ENCODE measurements at regions not wholly inside any gene's neighbourhood (a gene's known extent, or its start where the extent isn't known, plus 50 kb on each side); places are given as distances from the start of the nearest gene placed in this dataset.

GRCh38 chr6:140101367-140101766 lies 726.9 kb upstream of the CITED2 start:
- no peak overlapping the region for H3K4me3 ChIP-seq (ENCODE audit: low read length)
- no peak overlapping the region for H2BK120ac ChIP-seq (ENCODE audit: low read depth, low read length)
- H3K56ac ChIP-seq (ENCODE audit: low read length): no peak overlapping the region
- WGBS (ENCODE audit: extremely low coverage, insufficient coverage, low lambda C conversion rate): no CpG with 5 or more reads among the region's 3 CpGs
- H2BK15ac ChIP-seq (replicated peaks; ENCODE audit: low read depth): no peak overlapping the region
- no peaks in the 10 kb centered on the region for H3K36me3 ChIP-seq (ENCODE audit: control insufficient read depth, insufficient read depth, low read length)
- H3K9ac ChIP-seq (ENCODE audit: low read length): no peak overlapping the region
- no peaks in the 10 kb centered on the region for H3K79me2 ChIP-seq (ENCODE audit: control insufficient read depth, insufficient read depth, low read length)
- DNase-seq: no peak
- H3K4me2 ChIP-seq (ENCODE audit: low read length): no peak overlapping the region
- no peak overlapping the region for H4K8ac ChIP-seq (ENCODE audit: low read depth, low read length)
- no peak overlapping the region for H3K18ac ChIP-seq (ENCODE audit: low read length)
- no peak overlapping the region for H2BK5ac ChIP-seq (ENCODE audit: low read length)
- no peaks in the 10 kb centered on the region for H3K4me1 ChIP-seq (ENCODE audit: control insufficient read depth, low read depth, low read length)
- no peaks in the 10 kb centered on the region for H3K27me3 ChIP-seq (ENCODE audit: insufficient read depth, low read length, poor library complexity)
- no peaks in the 10 kb centered on the region for H3K79me1 ChIP-seq (ENCODE audit: low read length)
- no peak overlapping the region for H4K5ac ChIP-seq (ENCODE audit: low read length)
- H2AK5ac ChIP-seq (ENCODE audit: low read length): no peak overlapping the region
- no peak overlapping the region for H3K23ac ChIP-seq (ENCODE audit: low read length)
- H3K4ac ChIP-seq (ENCODE audit: low read depth, low read length): no peak overlapping the region
- H3K27ac ChIP-seq (ENCODE audit: low read depth, low read length): no peak overlapping the region

DNA sequence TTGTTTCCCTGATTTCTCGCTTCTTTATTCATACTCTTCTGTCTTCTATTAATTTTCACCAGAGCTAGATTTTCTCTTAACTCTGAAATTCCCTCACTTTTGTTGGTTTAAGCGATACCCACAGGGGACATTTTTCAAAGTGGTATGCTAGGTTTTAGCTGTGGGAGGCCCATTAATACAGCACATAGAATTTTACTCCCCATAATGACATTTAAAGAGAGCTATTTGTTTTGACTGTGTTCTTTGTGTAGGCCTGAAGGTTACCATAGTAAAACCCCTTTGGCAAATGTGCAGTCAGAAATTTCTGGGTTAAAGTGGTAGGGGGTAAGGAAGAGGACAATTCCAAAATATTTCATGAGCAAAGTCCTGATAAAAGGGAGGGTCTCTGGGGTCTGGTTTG lies 721.1 kb upstream of the CITED2 start:
- no peaks in the 10 kb centered on the region for H3K4me1 ChIP-seq (ENCODE audit: control insufficient read depth, low read depth, low read length)
- H3K56ac ChIP-seq (ENCODE audit: low read length): no peak overlapping the region
- H3K23ac ChIP-seq (ENCODE audit: low read length): no peak overlapping the region
- H3K18ac ChIP-seq (ENCODE audit: low read length): no peak overlapping the region
- H3K36me3 ChIP-seq (ENCODE audit: control insufficient read depth, insufficient read depth, low read length): no peaks in the 10 kb centered on the region
- no peaks in the 10 kb centered on the region for H3K79me2 ChIP-seq (ENCODE audit: control insufficient read depth, insufficient read depth, low read length)
- no peak overlapping the region for H2BK15ac ChIP-seq (replicated peaks; ENCODE audit: low read depth)
- H3K9ac ChIP-seq (ENCODE audit: low read length): no peak overlapping the region
- H3K27me3 ChIP-seq (ENCODE audit: insufficient read depth, low read length, poor library complexity): no peaks in the 10 kb centered on the region
- H3K4me2 ChIP-seq (ENCODE audit: low read length): no peak overlapping the region
- DNase-seq: peak; percentile 21
- WGBS (ENCODE audit: extremely low coverage, insufficient coverage, low lambda C conversion rate): no CpG with 5 or more reads among the region's 2 CpGs
- H2BK120ac ChIP-seq (ENCODE audit: low read depth, low read length): no peak overlapping the region
- no peak overlapping the region for H2BK5ac ChIP-seq (ENCODE audit: low read length)
- H3K4ac ChIP-seq (ENCODE audit: low read depth, low read length): no peak overlapping the region
- H4K5ac ChIP-seq (ENCODE audit: low read length): no peak overlapping the region
- H3K4me3 ChIP-seq (ENCODE audit: low read length): no peak overlapping the region
- no peak overlapping the region for H3K27ac ChIP-seq (ENCODE audit: low read depth, low read length)
- H2AK5ac ChIP-seq (ENCODE audit: low read length): no peak overlapping the region
- H3K79me1 ChIP-seq (ENCODE audit: low read length): no peaks in the 10 kb centered on the region
- no peak overlapping the region for H4K8ac ChIP-seq (ENCODE audit: low read depth, low read length)

DNA sequence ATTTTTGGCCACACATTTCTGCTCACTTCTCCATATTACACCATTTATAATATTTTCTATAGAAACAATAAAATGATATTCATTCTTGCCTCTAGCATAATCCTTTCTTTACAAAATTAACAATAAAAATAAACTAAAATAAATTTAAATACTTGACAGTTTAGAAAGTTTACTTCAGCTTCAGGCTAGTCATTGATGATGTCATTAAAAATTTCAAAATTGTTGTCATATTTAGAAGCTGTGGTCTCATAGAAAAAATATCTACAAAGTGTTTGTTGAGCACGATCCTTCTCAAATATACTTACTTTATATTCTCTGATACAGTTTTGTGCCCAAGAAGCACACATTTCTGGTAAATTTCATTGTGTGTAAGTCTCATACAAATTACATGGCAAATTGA lies 717.4 kb upstream of the CITED2 start:
- no peak overlapping the region for H3K4me2 ChIP-seq (ENCODE audit: low read length)
- no CpG with 5 or more reads among the region's 1 CpG for WGBS (ENCODE audit: extremely low coverage, insufficient coverage, low lambda C conversion rate)

DNA sequence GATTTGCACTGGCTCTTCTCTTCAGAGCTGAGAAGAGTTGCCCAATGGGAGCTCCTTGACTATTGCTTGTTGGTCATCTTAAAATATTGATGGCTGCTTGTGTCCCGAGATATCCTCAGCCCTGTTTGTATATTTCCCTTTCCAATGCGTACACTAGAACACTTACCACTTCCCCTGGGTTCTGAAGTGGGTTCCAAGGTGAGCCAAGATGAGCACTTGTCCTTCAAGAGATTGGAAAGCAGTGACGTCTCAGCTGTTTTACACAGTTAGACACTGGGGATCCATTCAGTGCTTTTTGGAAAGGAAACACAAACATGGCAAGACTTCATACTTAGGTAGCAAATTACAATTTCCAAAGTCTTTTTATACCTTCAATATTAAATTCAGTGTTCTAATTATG lies 716.4 kb upstream of the CITED2 start:
- H3K27me3 ChIP-seq (ENCODE audit: insufficient read depth, low read length, poor library complexity): no peaks in the 10 kb centered on the region
- H3K4me3 ChIP-seq (ENCODE audit: low read length): no peak overlapping the region
- no peak overlapping the region for H2BK15ac ChIP-seq (replicated peaks; ENCODE audit: low read depth)
- H3K4ac ChIP-seq (ENCODE audit: low read depth, low read length): no peak overlapping the region
- no peak overlapping the region for H3K27ac ChIP-seq (ENCODE audit: low read depth, low read length)
- H4K5ac ChIP-seq (ENCODE audit: low read length): no peak overlapping the region
- H4K8ac ChIP-seq (ENCODE audit: low read depth, low read length): no peak overlapping the region
- no peak overlapping the region for H3K18ac ChIP-seq (ENCODE audit: low read length)
- no peak for DNase-seq
- no peaks in the 10 kb centered on the region for H3K79me2 ChIP-seq (ENCODE audit: control insufficient read depth, insufficient read depth, low read length)
- H3K4me1 ChIP-seq (ENCODE audit: control insufficient read depth, low read depth, low read length): no peaks in the 10 kb centered on the region
- WGBS (ENCODE audit: extremely low coverage, insufficient coverage, low lambda C conversion rate): no CpG with 5 or more reads among the region's 3 CpGs
- no peaks in the 10 kb centered on the region for H3K79me1 ChIP-seq (ENCODE audit: low read length)
- no peaks in the 10 kb centered on the region for H3K36me3 ChIP-seq (ENCODE audit: control insufficient read depth, insufficient read depth, low read length)
- H3K4me2 ChIP-seq (ENCODE audit: low read length): no peak overlapping the region
- no peak overlapping the region for H2AK5ac ChIP-seq (ENCODE audit: low read length)
- H3K9ac ChIP-seq (ENCODE audit: low read length): no peak overlapping the region
- H3K23ac ChIP-seq (ENCODE audit: low read length): no peak overlapping the region
- H2BK120ac ChIP-seq (ENCODE audit: low read depth, low read length): no peak overlapping the region
- H2BK5ac ChIP-seq (ENCODE audit: low read length): no peak overlapping the region
- H3K56ac ChIP-seq (ENCODE audit: low read length): no peak overlapping the region

More for the DNA sequence above, 717.4 kb upstream of the CITED2 start:
- Histone ChIP-seq H3K36me3 (ENCODE audit: control insufficient read depth, insufficient read depth, low read length) (no peaks in the 10 kb centered on the region), H3K56ac (ENCODE audit: low read length) (no peak overlapping the region), H2BK15ac (replicated peaks; ENCODE audit: low read depth) (no peak overlapping the region), H3K18ac (ENCODE audit: low read length) (no peak overlapping the region), H3K23ac (ENCODE audit: low read length) (no peak overlapping the region), H3K4ac (ENCODE audit: low read depth, low read length) (no peak overlapping the region), H2BK120ac (ENCODE audit: low read depth, low read length) (no peak overlapping the region), H2AK5ac (ENCODE audit: low read length) (no peak overlapping the region), H3K79me1 (ENCODE audit: low read length) (no peaks in the 10 kb centered on the region), H3K4me3 (ENCODE audit: low read length) (no peak overlapping the region), H3K27me3 (ENCODE audit: insufficient read depth, low read length, poor library complexity) (no peaks in the 10 kb centered on the region), H4K5ac (ENCODE audit: low read length) (no peak overlapping the region), H4K8ac (ENCODE audit: low read depth, low read length) (no peak overlapping the region), H3K9ac (ENCODE audit: low read length) (no peak overlapping the region), H3K79me2 (ENCODE audit: control insufficient read depth, insufficient read depth, low read length) (no peaks in the 10 kb centered on the region), H2BK5ac (ENCODE audit: low read length) (no peak overlapping the region), H3K27ac (ENCODE audit: low read depth, low read length) (no peak overlapping the region), H3K4me1 (ENCODE audit: control insufficient read depth, low read depth, low read length) (no peaks in the 10 kb centered on the region)
- DNase-seq: no peak

DNA sequence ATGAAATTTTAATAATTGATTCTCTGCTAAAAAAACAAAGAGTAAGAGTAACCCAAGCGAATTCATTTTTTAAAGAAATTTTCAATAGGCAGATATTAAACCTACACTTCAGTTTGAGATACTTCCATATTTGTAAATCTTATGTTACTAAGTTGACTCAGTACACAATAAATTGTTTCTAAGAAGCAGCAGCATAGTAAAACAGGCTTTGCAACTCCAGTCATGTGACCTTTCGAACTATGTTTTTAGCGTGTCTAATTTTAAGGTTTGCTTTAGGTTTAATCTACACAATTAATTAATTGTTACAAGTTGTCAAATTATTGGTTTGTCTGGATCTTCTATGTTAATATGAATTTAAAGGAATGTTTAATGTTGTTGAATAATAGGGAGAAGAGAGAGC lies 708.9 kb upstream of the CITED2 start:
- H3K23ac ChIP-seq (ENCODE audit: low read length): no peak overlapping the region
- no peaks in the 10 kb centered on the region for H3K36me3 ChIP-seq (ENCODE audit: control insufficient read depth, insufficient read depth, low read length)
- H3K27me3 ChIP-seq (ENCODE audit: insufficient read depth, low read length, poor library complexity): no peaks in the 10 kb centered on the region
- no peaks in the 10 kb centered on the region for H3K4me1 ChIP-seq (ENCODE audit: control insufficient read depth, low read depth, low read length)
- H2BK5ac ChIP-seq (ENCODE audit: low read length): no peak overlapping the region
- H3K4me2 ChIP-seq (ENCODE audit: low read length): no peak overlapping the region
- no peak overlapping the region for H2BK120ac ChIP-seq (ENCODE audit: low read depth, low read length)
- no peak overlapping the region for H4K5ac ChIP-seq (ENCODE audit: low read length)
- no peak for DNase-seq
- no peak overlapping the region for H2BK15ac ChIP-seq (replicated peaks; ENCODE audit: low read depth)
- no peak overlapping the region for H3K27ac ChIP-seq (ENCODE audit: low read depth, low read length)
- no peak overlapping the region for H3K56ac ChIP-seq (ENCODE audit: low read length)
- no peak overlapping the region for H3K4ac ChIP-seq (ENCODE audit: low read depth, low read length)
- H4K8ac ChIP-seq (ENCODE audit: low read depth, low read length): no peak overlapping the region
- WGBS (ENCODE audit: extremely low coverage, insufficient coverage, low lambda C conversion rate): no CpG with 5 or more reads among the region's 3 CpGs
- H3K79me2 ChIP-seq (ENCODE audit: control insufficient read depth, insufficient read depth, low read length): no peaks in the 10 kb centered on the region
- H3K18ac ChIP-seq (ENCODE audit: low read length): no peak overlapping the region
- H3K4me3 ChIP-seq (ENCODE audit: low read length): no peak overlapping the region
- H3K79me1 ChIP-seq (ENCODE audit: low read length): no peaks in the 10 kb centered on the region
- no peak overlapping the region for H3K9ac ChIP-seq (ENCODE audit: low read length)
- H2AK5ac ChIP-seq (ENCODE audit: low read length): no peak overlapping the region

- Histone ChIP-seq H3K4me3 (ENCODE audit: low read length) (no peak overlapping the region), H3K23ac (ENCODE audit: low read length) (no peak overlapping the region), H3K4me1 (ENCODE audit: control insufficient read depth, low read depth, low read length) (no peaks in the 10 kb centered on the region), H3K27ac (ENCODE audit: low read depth, low read length) (no peak overlapping the region), H2BK5ac (ENCODE audit: low read length) (no peak overlapping the region), H2BK15ac (replicated peaks; ENCODE audit: low read depth) (no peak overlapping the region), H4K5ac (ENCODE audit: low read length) (no peak overlapping the region), H3K27me3 (ENCODE audit: insufficient read depth, low read length, poor library complexity) (no peaks in the 10 kb centered on the region), H3K18ac (ENCODE audit: low read length) (no peak overlapping the region), H3K36me3 (ENCODE audit: control insufficient read depth, insufficient read depth, low read length) (no peaks in the 10 kb centered on the region), H4K8ac (ENCODE audit: low read depth, low read length) (no peak overlapping the region), H3K79me1 (ENCODE audit: low read length) (no peaks in the 10 kb centered on the region), H3K9ac (ENCODE audit: low read length) (no peak overlapping the region), H3K79me2 (ENCODE audit: control insufficient read depth, insufficient read depth, low read length) (no peaks in the 10 kb centered on the region), H2AK5ac (ENCODE audit: low read length) (no peak overlapping the region), H3K56ac (ENCODE audit: low read length) (no peak overlapping the region), H3K4ac (ENCODE audit: low read depth, low read length) (no peak overlapping the region), H3K4me2 (ENCODE audit: low read length) (no peak overlapping the region), H2BK120ac (ENCODE audit: low read depth, low read length) (no peak overlapping the region)
- DNase-seq: no peak
- no CpG with 5 or more reads among the region's 1 CpG for WGBS (ENCODE audit: extremely low coverage, insufficient coverage, low lambda C conversion rate)
Observed at GRCh38 chr6:140082867-140083297, 708.4 kb upstream of the CITED2 start.

Measured in mesendoderm (in vitro differentiated cells).